Neural cell (in vitro differentiated cells): ENCODE measurements at regions not wholly inside any gene's neighbourhood (a gene's known extent, or its start where the extent isn't known, plus 50 kb on each side); places are given as distances from the start of the nearest gene placed in this dataset.

Experiments used
- H2AFZ ChIP-seq: fragments of 200-600, 300-800 bp; sonication (generic), shearing (Covaris generic); 2 replicates; pipeline ENCODE4 v1.6.0; 2014; ENCODE audit warnings: low read depth, mild to moderate bottlenecking, antibody characterized with exemption, low read length, moderate library complexity
- H3F3A ChIP-seq: fragments of 200-600 bp; shearing (Covaris generic); 2 replicates; pipeline ENCODE4 v1.6.1; 2016; ENCODE audit warnings: mild to moderate bottlenecking, moderate library complexity, mixed read lengths, antibody characterized with exemption, low read length; ENCODE audit not compliant: insufficient read depth, poor library complexity, severe bottlenecking
- H3K27ac ChIP-seq: fragments of 200-600, 300-800 bp; sonication (generic), shearing (Covaris generic); 2 replicates; pipeline ENCODE4 v1.5.1; 2014; ENCODE audit warnings: mild to moderate bottlenecking, low read length, moderate library complexity
- H3K27me3 ChIP-seq: fragments of 300-800, 200-600 bp; sonication (generic), shearing (Covaris generic); 2 replicates; pipeline ENCODE4 v1.6.0; 2014; ENCODE audit warnings: mild to moderate bottlenecking, low read depth, low read length, moderate library complexity; ENCODE audit not compliant: insufficient read depth
- H3K36me3 ChIP-seq: fragments of 300-800, 200-600 bp; sonication (generic), shearing (Covaris generic); 2 replicates; pipeline ENCODE4 v1.5.1; 2014; ENCODE audit warnings: mild to moderate bottlenecking, antibody characterized with exemption, low read length, moderate library complexity; ENCODE audit not compliant: insufficient read depth
- H3K4me2 ChIP-seq: fragments of 300-800, 200-600 bp; sonication (generic), shearing (Covaris generic); 2 replicates; pipeline ENCODE4 v1.6.0; 2014; ENCODE audit warnings: mild to moderate bottlenecking, low read length
- H3K4me3 ChIP-seq: fragments of 300-800, 200-600 bp; sonication (generic), shearing (Covaris generic); 2 replicates; pipeline ENCODE4 v1.5.1; 2014; ENCODE audit warnings: mild to moderate bottlenecking, low read length, moderate library complexity
- H3K79me2 ChIP-seq: fragments of 200-600 bp; shearing (Covaris generic); replicated peaks from 2 replicates; pipeline ENCODE4 v1.6.0; 2014; ENCODE audit warnings: mild to moderate bottlenecking, low read length, moderate library complexity; ENCODE audit not compliant: insufficient read depth
- H3K9ac ChIP-seq: fragments of 300-800, 200-600 bp; sonication (generic), shearing (Covaris generic); 2 replicates; pipeline ENCODE4 v1.6.1; 2016; ENCODE audit warnings: mild to moderate bottlenecking, low read length, mixed read lengths
- H3K9me2 ChIP-seq: fragments of 200-600 bp; shearing (Covaris generic); 2 replicates; pipeline ENCODE4 v1.6.1; 2016; ENCODE audit warnings: mild to moderate bottlenecking, low read length, mixed read lengths; ENCODE audit not compliant: insufficient read depth
- H3K9me3 ChIP-seq: fragments of 200-600, 300-800 bp; sonication (generic), shearing (Covaris generic); 2 replicates; pipeline ENCODE4 v1.6.1; 2016; ENCODE audit warnings: mild to moderate bottlenecking, mixed run types, low read length, moderate library complexity, mixed read lengths
- H4K20me1 ChIP-seq: fragments of 200-600 bp; shearing (Covaris generic); 2 replicates; pipeline ENCODE4 v1.6.1; 2016; ENCODE audit warnings: mild to moderate bottlenecking, mixed run types; ENCODE audit not compliant: insufficient read depth
- EP300 ChIP-seq: fragments of 450-650 bp; conservative IDR thresholded peaks from 2 replicates; pipeline ENCODE4 v1.6.1; 2014; ENCODE audit warnings: antibody characterized with exemption, mild to moderate bottlenecking, moderate library complexity; ENCODE audit not compliant: poor library complexity, severe bottlenecking
- EZH2 ChIP-seq: fragments of 200-600, 300-800 bp; shearing (Covaris generic), sonication (generic); IDR thresholded peaks from 2 replicates; pipeline ENCODE4 v1.6.1; 2014; ENCODE audit warnings: antibody characterized with exemption, low read length, borderline replicate concordance, mild to moderate bottlenecking; ENCODE audit not compliant: insufficient read depth, poor library complexity, severe bottlenecking
- MXI1 ChIP-seq: fragments of 450-650 bp; conservative IDR thresholded peaks from 2 replicates; pipeline ENCODE4 v1.6.1; 2014; ENCODE audit warnings: antibody characterized with exemption, mild to moderate bottlenecking; ENCODE audit not compliant: poor library complexity, severe bottlenecking
- POLR2AphosphoS5 ChIP-seq: IDR thresholded peaks from 2 replicates; pipeline ENCODE4 v1.6.1; 2012
- RAD21 ChIP-seq: fragments of 450-650 bp; conservative IDR thresholded peaks from 2 replicates; pipeline ENCODE4 v1.6.1; 2014; ENCODE audit warnings: antibody characterized with exemption, mild to moderate bottlenecking, moderate library complexity
- SMC3 ChIP-seq: fragments of 450-650 bp; conservative IDR thresholded peaks from 2 replicates; pipeline ENCODE4 v1.6.1; 2014; ENCODE audit warnings: antibody characterized with exemption, mild to moderate bottlenecking, moderate library complexity; ENCODE audit not compliant: poor library complexity
- TAF1 ChIP-seq: IDR thresholded peaks from 2 replicates; pipeline ENCODE4 v1.6.1; 2012; ENCODE audit warnings: low read depth
- TF ChIP-seq, protein P1 (sequence below): fragments of 450-650 bp; IDR thresholded peaks from 2 replicates; pipeline ENCODE4 v1.5.1; 2014; ENCODE audit warnings: antibody characterized with exemption, mild to moderate bottlenecking, moderate library complexity; ENCODE audit not compliant: poor library complexity, severe bottlenecking
- TF ChIP-seq, protein P2 (sequence below): IDR thresholded peaks from 2 replicates; pipeline ENCODE4 v1.6.1; 2012; ENCODE audit warnings: borderline replicate concordance

DNA sequence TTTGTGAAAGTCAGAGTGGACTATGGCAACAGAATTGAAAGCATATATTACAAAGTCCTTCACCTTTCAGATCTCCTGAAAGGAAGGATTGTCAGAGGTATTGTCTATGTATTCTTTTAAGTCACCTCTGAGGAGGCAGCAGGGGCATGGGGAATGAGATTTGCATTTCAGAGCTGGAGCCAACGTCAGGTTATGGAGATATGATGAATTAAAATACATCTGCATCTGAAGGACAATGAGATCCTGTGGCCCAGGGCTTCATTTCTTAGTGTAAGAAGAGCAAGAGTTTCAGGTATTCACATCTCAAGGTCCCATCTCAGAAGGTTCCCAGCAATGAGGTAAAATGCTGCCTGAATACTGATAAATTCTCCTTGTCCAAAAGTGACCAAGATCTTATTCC, 695.8 kb downstream of the TUSC7 start:
- Histone ChIP-seq H3K27me3 (no peaks in the 10 kb centered on the region), H3K79me2 (no peaks in the 10 kb centered on the region), H3K9me2 (no peaks in the 10 kb centered on the region), H3K9ac (no peak overlapping the region), H3K4me3 (no peak overlapping the region), H3F3A (no peaks in the 10 kb centered on the region), H3K9me3 (no peaks in the 10 kb centered on the region), H3K36me3 (no peaks in the 10 kb centered on the region), H4K20me1 (no peaks in the 10 kb centered on the region), H3K27ac (no peak overlapping the region), H3K4me2 (no peak overlapping the region), H2AFZ (no peak overlapping the region)
- TF ChIP-seq EZH2: no peak
- TF ChIP-seq SMC3: no peak
- TF ChIP-seq MXI1: no peak

DNA sequence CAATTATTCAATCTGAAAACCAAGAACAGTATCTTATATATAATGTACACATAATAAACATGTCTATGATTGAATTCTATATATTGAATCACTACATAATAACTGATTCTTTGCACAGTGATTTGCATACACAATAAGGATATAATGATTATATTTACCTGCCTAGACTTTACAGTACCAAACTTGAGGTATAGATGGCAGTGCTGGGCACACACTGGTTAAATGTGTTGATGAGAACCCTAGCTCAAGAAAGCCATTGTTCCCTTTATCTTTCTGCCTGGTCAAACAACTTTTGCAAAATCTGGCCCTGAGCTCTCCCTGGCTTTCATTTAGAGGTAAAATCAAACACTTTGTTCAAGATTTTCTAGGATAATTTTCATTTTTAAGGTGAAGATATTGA, 697.7 kb downstream of the TUSC7 start:
- H3K9me3 ChIP-seq: no peaks in the 10 kb centered on the region
- no peaks in the 10 kb centered on the region for H4K20me1 ChIP-seq
- no peak overlapping the region for H3K4me3 ChIP-seq
- no peak for TF ChIP-seq SMC3
- no peak for TF ChIP-seq MXI1
- TF ChIP-seq RAD21: peak; percentile 24
- TF ChIP-seq, protein P1, sequence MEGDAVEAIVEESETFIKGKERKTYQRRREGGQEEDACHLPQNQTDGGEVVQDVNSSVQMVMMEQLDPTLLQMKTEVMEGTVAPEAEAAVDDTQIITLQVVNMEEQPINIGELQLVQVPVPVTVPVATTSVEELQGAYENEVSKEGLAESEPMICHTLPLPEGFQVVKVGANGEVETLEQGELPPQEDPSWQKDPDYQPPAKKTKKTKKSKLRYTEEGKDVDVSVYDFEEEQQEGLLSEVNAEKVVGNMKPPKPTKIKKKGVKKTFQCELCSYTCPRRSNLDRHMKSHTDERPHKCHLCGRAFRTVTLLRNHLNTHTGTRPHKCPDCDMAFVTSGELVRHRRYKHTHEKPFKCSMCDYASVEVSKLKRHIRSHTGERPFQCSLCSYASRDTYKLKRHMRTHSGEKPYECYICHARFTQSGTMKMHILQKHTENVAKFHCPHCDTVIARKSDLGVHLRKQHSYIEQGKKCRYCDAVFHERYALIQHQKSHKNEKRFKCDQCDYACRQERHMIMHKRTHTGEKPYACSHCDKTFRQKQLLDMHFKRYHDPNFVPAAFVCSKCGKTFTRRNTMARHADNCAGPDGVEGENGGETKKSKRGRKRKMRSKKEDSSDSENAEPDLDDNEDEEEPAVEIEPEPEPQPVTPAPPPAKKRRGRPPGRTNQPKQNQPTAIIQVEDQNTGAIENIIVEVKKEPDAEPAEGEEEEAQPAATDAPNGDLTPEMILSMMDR: peak; percentile 42
- TF ChIP-seq, protein P2, sequence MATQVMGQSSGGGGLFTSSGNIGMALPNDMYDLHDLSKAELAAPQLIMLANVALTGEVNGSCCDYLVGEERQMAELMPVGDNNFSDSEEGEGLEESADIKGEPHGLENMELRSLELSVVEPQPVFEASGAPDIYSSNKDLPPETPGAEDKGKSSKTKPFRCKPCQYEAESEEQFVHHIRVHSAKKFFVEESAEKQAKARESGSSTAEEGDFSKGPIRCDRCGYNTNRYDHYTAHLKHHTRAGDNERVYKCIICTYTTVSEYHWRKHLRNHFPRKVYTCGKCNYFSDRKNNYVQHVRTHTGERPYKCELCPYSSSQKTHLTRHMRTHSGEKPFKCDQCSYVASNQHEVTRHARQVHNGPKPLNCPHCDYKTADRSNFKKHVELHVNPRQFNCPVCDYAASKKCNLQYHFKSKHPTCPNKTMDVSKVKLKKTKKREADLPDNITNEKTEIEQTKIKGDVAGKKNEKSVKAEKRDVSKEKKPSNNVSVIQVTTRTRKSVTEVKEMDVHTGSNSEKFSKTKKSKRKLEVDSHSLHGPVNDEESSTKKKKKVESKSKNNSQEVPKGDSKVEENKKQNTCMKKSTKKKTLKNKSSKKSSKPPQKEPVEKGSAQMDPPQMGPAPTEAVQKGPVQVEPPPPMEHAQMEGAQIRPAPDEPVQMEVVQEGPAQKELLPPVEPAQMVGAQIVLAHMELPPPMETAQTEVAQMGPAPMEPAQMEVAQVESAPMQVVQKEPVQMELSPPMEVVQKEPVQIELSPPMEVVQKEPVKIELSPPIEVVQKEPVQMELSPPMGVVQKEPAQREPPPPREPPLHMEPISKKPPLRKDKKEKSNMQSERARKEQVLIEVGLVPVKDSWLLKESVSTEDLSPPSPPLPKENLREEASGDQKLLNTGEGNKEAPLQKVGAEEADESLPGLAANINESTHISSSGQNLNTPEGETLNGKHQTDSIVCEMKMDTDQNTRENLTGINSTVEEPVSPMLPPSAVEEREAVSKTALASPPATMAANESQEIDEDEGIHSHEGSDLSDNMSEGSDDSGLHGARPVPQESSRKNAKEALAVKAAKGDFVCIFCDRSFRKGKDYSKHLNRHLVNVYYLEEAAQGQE: no peak
- no peak for TF ChIP-seq TAF1
- no peak for TF ChIP-seq EP300
- no peak for TF ChIP-seq EZH2
- H2AFZ ChIP-seq: no peak overlapping the region
- no peak overlapping the region for H3K9ac ChIP-seq
- H3K36me3 ChIP-seq: no peaks in the 10 kb centered on the region
- no peaks in the 10 kb centered on the region for H3K27me3 ChIP-seq
- no peaks in the 10 kb centered on the region for H3K79me2 ChIP-seq
- H3F3A ChIP-seq: no peaks in the 10 kb centered on the region
- no peaks in the 10 kb centered on the region for H3K9me2 ChIP-seq
- no peak overlapping the region for H3K4me2 ChIP-seq
- no peak overlapping the region for H3K27ac ChIP-seq

DNA sequence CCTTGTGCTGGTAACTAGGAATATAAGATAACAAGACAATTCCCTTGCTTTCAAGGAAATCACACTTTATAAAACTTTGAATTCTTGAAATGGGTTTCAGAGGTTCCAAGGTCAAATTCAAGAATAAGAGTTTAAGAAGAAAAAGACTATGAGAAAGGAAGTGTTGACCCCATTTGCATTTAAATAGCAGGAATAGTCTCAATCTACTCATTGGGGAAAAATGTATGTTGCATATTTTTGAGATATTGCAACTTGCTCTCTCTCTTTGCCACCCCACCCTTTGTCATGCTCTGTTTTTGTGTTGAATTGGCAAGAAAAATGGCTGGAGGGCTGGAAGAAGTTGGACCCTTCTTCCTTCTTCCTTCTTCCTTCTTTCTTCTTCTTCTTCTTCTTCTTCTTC, 699.2 kb downstream of the TUSC7 start:
- Histone ChIP-seq H3K27me3 (no peaks in the 10 kb centered on the region), H3K4me3 (no peak overlapping the region), H3K9me2 (no peaks in the 10 kb centered on the region), H3K36me3 (no peaks in the 10 kb centered on the region), H3K27ac (no peak overlapping the region), H2AFZ (no peak overlapping the region), H3K79me2 (no peaks in the 10 kb centered on the region), H3K9me3 (no peaks in the 10 kb centered on the region), H4K20me1 (no peaks in the 10 kb centered on the region), H3F3A (no peaks in the 10 kb centered on the region), H3K4me2 (no peak overlapping the region), H3K9ac (no peak overlapping the region)
- TF ChIP-seq EZH2 (no peak), MXI1 (no peak), SMC3 (no peak), POLR2AphosphoS5 (no peak), RAD21 (no peak), EP300 (no peak), TAF1 (no peak)
- TF ChIP-seq, protein P2: no peak
- TF ChIP-seq, protein P1: no peak
